Testis (tissue), 2 donors: ENCODE measurements at regions not wholly inside any gene's neighbourhood (a gene's known extent, or its start where the extent isn't known, plus 50 kb on each side); places are given as distances from the start of the nearest gene placed in this dataset.

Experiments used
- DNase-seq: peaks from one replicate; pipeline ENCODE4 v3.0.0-alpha.2; 2019
- H3K27ac ChIP-seq, 2 donors: fragments of 200-600 bp; sonication (generic); one replicate each; pipeline ENCODE4 v1.5.1; 2019
- H3K27me3 ChIP-seq: fragments of 200-600 bp; sonication (generic); one replicate; pipeline ENCODE4 v1.5.1; 2019
- H3K36me3 ChIP-seq: fragments of 200-600 bp; sonication (generic); one replicate; pipeline ENCODE4 v1.5.1; 2017; ENCODE audit warnings: low read depth; ENCODE audit errors: missing control alignments
- H3K4me1 ChIP-seq: fragments of 200-600 bp; sonication (generic); one replicate; pipeline ENCODE4 v1.5.1; 2019
- H3K4me3 ChIP-seq, 2 donors: fragments of 200-600 bp; sonication (generic); one replicate each; pipeline ENCODE4 v1.5.1; 2017 to 2019
- H3K9me3 ChIP-seq: fragments of 200-600 bp; sonication (generic); one replicate; pipeline ENCODE4 v1.5.1; 2017
- CTCF ChIP-seq, 3 experiments: fragments of 450-650 bp in 2 of 3; fragments of 200-600 bp in 1 of 3; sonication (generic) in 1 of 3; IDR thresholded peaks; one replicate each; pipeline ENCODE4 v1.5.1; 2016 to 2019; ENCODE audit warnings: antibody characterized with exemption in 3 of 3, mild to moderate bottlenecking in 2 of 3, moderate library complexity in 1 of 3
- POLR2A ChIP-seq: fragments of 450-650 bp; IDR thresholded peaks from one replicate; pipeline ENCODE4 v1.6.1; 2017; ENCODE audit warnings: antibody characterized with exemption, mild to moderate bottlenecking, moderate library complexity
- WGBS, 2 donors: methylation state at CpG; one replicate each; pipeline ENCODE4 v1.1.5; 2018; 5-methylcytosine and 5-hydroxymethylcytosine counted together
- intact Hi-C: fragments of 100-400 bp; cut with DNase I; formaldehyde crosslinking; loops from one replicate; pipeline ENCODE4 v1.15.1; 2023; ENCODE audit warnings: low total_unique reads

- Histone ChIP-seq H3K4me3 (no peak overlapping the region), H3K4me1 (peaks cover 16% of the 10 kb centered on the region), H3K36me3 (no peaks in the 10 kb centered on the region), H3K27me3 (no peaks in the 10 kb centered on the region), H3K9me3 (no peaks in the 10 kb centered on the region), H3K27ac (no peak overlapping the region)
- DNase-seq, result no peak
- WGBS, 2 donors, result 86 to 93% methylated on average over 4 of the region's 4 CpGs
- intact Hi-C loops, result no loop called here
- TF ChIP-seq POLR2A (no peak), CTCF (IDR thresholded peaks at IDR 0.05) (no peak)
Observed at GRCh38 chr14:100657780-100658179, 68.9 kb upstream of the DLK1 start.

- no peak for TF ChIP-seq POLR2A
- no peak for TF ChIP-seq CTCF (IDR thresholded peaks at IDR 0.05)
- Histone ChIP-seq H3K27ac (no peak overlapping the region), H3K4me1 (peaks cover 19% of the 10 kb centered on the region), H3K36me3 (no peaks in the 10 kb centered on the region), H3K4me3 (no peak overlapping the region), H3K27me3 (no peaks in the 10 kb centered on the region), H3K9me3 (no peaks in the 10 kb centered on the region)
- DNase-seq, result no peak
- intact Hi-C loops, result no loop called here
- WGBS, 2 donors, result 47 to 50% methylated on average over 4 to 6 of the region's 6 CpGs
Observed at GRCh38 chr14:100658181-100658886, 68.4 kb upstream of the DLK1 start.

GRCh38 chr14:100659345-100660001, 67.2 kb upstream of the DLK1 start:
- Histone ChIP-seq H3K27ac (no peak overlapping the region), H3K9me3 (no peaks in the 10 kb centered on the region), H3K4me3 (no peak overlapping the region), H3K4me1 (peaks cover 23% of the 10 kb centered on the region), H3K36me3 (no peaks in the 10 kb centered on the region), H3K27me3 (no peaks in the 10 kb centered on the region)
- TF ChIP-seq POLR2A (no peak), CTCF (IDR thresholded peaks at IDR 0.05) (no peak)
- intact Hi-C loops, result loop anchor here (10.0 kb wide), 1 partner anchor 165 kb away; the partner anchor contains the start of gene MEG3
- WGBS, 2 donors, result 86 to 99% methylated on average over 6 to 17 of the region's 17 CpGs
- no peak for DNase-seq

GRCh38 chr14:100660498-100660881, 66.2 kb upstream of the DLK1 start:
- peaks cover 32% of the 10 kb centered on the region for H3K4me1 ChIP-seq

More at GRCh38 chr14:100660498-100660881, 66.2 kb upstream of the DLK1 start:
- Histone ChIP-seq H3K9me3 (no peaks in the 10 kb centered on the region), H3K4me3 (no peak overlapping the region), H3K36me3 (no peaks in the 10 kb centered on the region), H3K27me3 (no peaks in the 10 kb centered on the region), H3K27ac (peak overlapping the region; percentile 66)
- WGBS, 2 donors, result 75 to 79% methylated on average over 6 of the region's 6 CpGs
- peak; percentile 61 for DNase-seq
- TF ChIP-seq CTCF (IDR thresholded peaks at IDR 0.05) (no peak), POLR2A (no peak)
- intact Hi-C loops, result loop anchor here (10.0 kb wide), 1 partner anchor 164 kb away; the partner anchor contains the start of gene MEG3
